Putamen (tissue), 1 donor: ENCODE measurements at regions not wholly inside any gene's neighbourhood (a gene's known extent, or its start where the extent isn't known, plus 50 kb on each side); places are given as distances from the start of the nearest gene placed in this dataset.
"Not testable (repeated sequence)": the region's sequence is repeated elsewhere in the genome, so short reads cannot be mapped to it uniquely, and the experiment has no call there.

Experiments used
- DNase-seq: peaks from one replicate; pipeline ENCODE4 v3.0.0-alpha.2; 2016; ENCODE audit warnings: low spot score

- no peak for DNase-seq
Measured at GRCh38 chrY:7877458-7877857, 965.9 kb upstream of the AMELY start.

- DNase-seq: peak; percentile 0
Measured at GRCh38 chrY:7874080-7874479, 962.5 kb upstream of the AMELY start.

- DNase-seq: no peak
Measured at GRCh38 chrY:7871304-7871932, 959.9 kb upstream of the AMELY start.

DNA sequence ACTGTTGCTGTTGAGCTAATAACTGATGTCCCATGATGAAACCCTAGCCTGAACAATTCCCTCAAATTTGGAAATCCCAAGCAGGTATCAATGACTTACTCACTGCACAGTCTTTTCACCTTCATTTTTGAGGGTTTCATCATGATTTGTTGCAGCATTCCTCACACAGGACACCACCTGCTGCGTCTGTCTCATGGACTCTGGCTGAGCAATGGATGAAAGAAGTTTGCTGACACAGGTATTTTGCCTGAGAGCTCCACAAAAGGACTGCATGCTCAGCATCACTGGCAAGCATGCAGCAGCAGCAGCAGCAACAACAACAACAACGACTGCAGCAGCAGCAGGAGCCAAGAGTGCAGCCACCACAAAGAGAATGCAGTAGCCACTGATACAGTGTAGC is 955.4 kb upstream of the AMELY start:
- no peak for DNase-seq

GRCh38 chrY:7860781-7861614 is 949.4 kb upstream of the AMELY start:
- no peak for DNase-seq

- no peak for DNase-seq
Measured at GRCh38 chrY:7850191-7850590, 938.6 kb upstream of the AMELY start.

GRCh38 chrY:7845776-7846175 is 934.2 kb upstream of the AMELY start:
- DNase-seq: no peak

DNA sequence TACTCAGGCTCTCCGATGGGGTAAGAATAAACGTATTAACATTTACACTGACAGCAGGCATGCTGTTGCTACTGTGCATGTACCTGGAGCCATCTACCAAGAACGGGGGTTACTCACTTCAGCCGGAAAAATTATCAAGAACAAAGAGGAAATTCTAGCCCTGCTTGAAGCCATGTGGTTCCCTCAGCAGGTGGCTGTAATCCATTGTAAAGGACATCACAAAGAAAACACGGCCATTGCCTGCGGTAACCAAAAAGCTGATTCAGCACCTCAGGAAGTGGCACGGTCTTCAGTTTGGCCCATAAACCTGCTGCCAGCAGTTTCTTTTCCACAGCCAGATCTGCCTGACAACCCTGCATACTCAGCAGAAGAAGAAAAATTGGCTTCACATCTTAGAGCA is 925.5 kb upstream of the AMELY start:
- DNase-seq: no peak

DNA sequence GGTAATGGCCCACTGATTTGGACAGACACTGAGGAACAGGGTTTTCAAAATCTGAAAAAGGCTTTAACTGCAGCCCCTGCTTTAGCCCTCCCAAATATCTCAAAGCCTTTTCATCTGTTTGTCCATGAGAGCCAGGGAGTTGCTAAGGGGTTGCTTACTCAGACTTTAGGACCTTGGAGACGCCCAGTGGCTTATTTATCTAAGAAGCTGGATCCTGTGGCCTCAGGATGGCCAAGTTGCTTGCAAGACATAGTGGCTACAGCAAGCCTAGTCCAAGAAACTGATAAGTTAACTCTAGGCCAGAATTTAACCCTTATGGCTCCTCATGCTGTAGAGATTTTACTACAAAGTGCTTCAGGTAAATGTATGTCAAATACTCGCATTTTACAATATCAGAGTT is 924.8 kb upstream of the AMELY start:
- DNase-seq: no peak

GRCh38 chrY:7835416-7835815 is 923.9 kb upstream of the AMELY start:
- no peak for DNase-seq

GRCh38 chrY:7834284-7834683 is 922.7 kb upstream of the AMELY start:
- no peak for DNase-seq

GRCh38 chrY:7830881-7831280 is 919.3 kb upstream of the AMELY start:
- not testable (repeated sequence) for DNase-seq

GRCh38 chrY:7826533-7826932 is 915.0 kb upstream of the AMELY start:
- DNase-seq: no peak

- no peak for DNase-seq
Measured at GRCh38 chrY:7825874-7826273, 914.3 kb upstream of the AMELY start.

GRCh38 chrY:7821295-7822035 is 909.9 kb upstream of the AMELY start:
- DNase-seq: no peak

- DNase-seq: peak; percentile 0
Measured at GRCh38 chrY:7818924-7819323, 907.4 kb upstream of the AMELY start.

DNA sequence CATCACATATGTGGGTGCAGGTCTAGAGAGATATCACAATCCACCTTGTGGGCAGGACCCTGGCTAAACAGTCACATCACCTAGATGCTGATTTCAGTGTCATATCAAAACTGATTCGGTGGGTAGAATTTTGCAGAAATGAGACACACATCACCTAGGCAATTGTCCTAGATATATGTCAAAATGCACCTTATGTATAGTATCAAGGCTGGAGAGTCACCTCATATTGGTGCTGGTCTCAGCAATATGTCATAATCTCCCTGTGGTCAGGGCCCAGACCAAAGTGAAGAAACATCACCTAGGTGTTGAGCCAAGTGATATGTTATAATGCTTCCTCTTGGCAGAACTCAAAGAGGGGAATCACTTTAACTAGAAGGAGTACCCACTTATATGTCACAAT is 905.0 kb upstream of the AMELY start:
- DNase-seq: no peak

GRCh38 chrY:7815921-7816320 is 904.4 kb upstream of the AMELY start:
- no peak for DNase-seq

DNA sequence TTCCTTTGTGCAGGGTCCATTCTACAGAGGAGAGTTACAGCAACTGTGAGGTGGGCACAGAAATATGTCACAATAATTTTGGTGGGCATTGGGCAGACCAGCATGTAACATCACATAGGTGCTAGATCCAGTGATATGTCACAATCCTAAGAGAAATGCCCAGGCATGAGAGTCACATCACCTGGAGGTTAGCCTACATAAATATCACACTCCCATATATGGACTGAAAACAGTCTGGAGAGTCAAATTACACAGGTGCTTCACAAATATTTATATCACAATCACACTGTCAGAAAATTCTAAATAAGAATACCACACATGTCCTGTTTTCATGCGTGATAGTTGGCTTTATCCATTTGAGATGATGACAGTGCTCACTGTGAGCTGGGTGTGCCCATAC is 903.7 kb upstream of the AMELY start:
- no peak for DNase-seq

DNA sequence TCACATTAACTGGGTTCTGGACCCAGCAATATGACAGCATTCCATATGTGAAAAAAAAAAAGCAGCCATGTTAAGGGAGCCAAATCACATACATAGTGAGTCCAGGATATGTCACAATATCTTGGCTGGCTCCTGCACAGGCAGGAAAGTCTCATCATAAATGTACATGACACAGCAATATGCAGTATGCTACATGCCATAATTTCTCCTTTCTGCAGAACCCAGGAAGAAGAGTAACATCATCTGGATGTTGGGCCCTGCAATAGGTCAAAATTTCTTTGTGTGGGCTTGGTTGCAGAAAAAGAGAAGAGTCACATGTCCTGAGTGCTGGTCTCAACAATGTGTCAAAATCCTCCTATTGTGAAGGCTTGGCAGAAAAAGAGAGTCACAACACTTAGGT is 902.8 kb upstream of the AMELY start:
- DNase-seq: no peak

DNA sequence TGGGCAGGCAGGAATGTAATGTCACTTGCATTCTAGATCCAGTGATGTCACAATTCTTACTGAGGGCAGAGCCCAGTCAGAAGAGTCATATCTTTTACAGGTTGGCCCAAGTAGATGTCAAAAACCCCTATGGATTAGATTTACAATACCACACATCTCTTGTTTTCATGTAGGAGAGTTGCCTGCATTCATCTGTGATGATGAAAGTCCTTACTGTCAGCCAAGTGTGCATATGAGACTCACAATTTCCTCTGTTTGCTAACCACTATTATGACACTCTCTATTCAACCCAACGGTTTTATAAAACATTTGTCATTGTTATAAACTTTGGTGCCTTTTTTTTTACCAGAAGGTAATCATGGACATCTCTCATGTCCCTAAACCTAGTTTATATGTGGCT is 898.8 kb upstream of the AMELY start:
- DNase-seq: no peak

DNA sequence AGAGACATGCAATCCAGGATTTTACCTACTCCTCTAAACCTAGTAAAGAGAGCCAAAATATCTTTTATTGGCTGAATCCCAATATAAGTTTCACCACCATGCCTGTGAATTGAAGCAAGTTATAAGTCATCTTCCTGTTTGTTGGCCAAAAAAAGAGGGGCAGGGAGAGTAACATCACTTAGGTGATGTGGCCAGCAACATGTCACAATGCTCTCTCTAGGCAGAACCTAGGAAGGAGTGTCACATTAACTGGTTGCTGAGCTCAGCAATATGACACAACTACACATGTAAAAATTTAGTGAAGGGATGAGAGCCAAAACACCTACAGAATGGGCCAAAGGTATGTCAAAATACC is 895.9 kb upstream of the AMELY start:
- no peak for DNase-seq
